ENCODE measurements at regions not wholly inside any gene's neighbourhood (a gene's known extent, or its start where the extent isn't known, plus 50 kb on each side); places are given as distances from the start of the nearest gene placed in this dataset.

GRCh38 chr5:56596155-56596554 is 219.2 kb upstream of the MAP3K1 start:
- WGBS (ENCODE audit: extremely low coverage, insufficient read length, low lambda C conversion rate): no CpG with 5 or more reads among the region's 4 CpGs
- Mint-ChIP-seq H3K9me3 (no peaks in the 10 kb centered on the region), H3K4me1 (peaks cover 4% of the 10 kb centered on the region in 2 experiments), H3K4me3 (no peak overlapping the region), H3K36me3 (ENCODE audit: insufficient read depth in 1 of 3, low read depth in 3 of 3) (no peaks in the 10 kb centered on the region), H3K27me3 (ENCODE audit: low read depth) (no peaks in the 10 kb centered on the region), H3K27ac (no peak overlapping the region)
- H3K14ac ChIP-seq (ENCODE audit: insufficient read depth, low read length): no peak overlapping the region
- H4K91ac ChIP-seq (ENCODE audit: insufficient read length, low read depth, low read length): no peak overlapping the region
- no peak overlapping the region for H2BK5ac ChIP-seq (ENCODE audit: insufficient read length, low read length)
- no peak overlapping the region for H3K4ac ChIP-seq (ENCODE audit: low read depth, low read length)
- no peak overlapping the region for H3K56ac ChIP-seq (ENCODE audit: insufficient read length, low read depth, low read length)
- H3T11ph ChIP-seq (ENCODE audit: low read length): no peak overlapping the region
- no peaks in the 10 kb centered on the region for H3K79me2 ChIP-seq (ENCODE audit: insufficient read depth, low read length)
- no peak overlapping the region for H2BK12ac ChIP-seq (ENCODE audit: insufficient read length, low read depth, low read length)
- no peak overlapping the region for H2BK15ac ChIP-seq (ENCODE audit: low read depth, low read length)
- no peak overlapping the region for H2AK5ac ChIP-seq (ENCODE audit: insufficient read length, low read length)
- no peaks in the 10 kb centered on the region for H3K79me1 ChIP-seq (ENCODE audit: insufficient read depth, low read depth, low read length, poor library complexity, severe bottlenecking)
- no peak overlapping the region for H3K27ac ChIP-seq (ENCODE audit: insufficient read length, low read depth, low read length)
- no peak overlapping the region for H4K5ac ChIP-seq (ENCODE audit: insufficient read length, low read depth, low read length)
- no peak overlapping the region for H3K23ac ChIP-seq (ENCODE audit: insufficient read length, low read depth, low read length)
- H2BK20ac ChIP-seq (ENCODE audit: low read depth, low read length, poor library complexity, severe bottlenecking): no peak overlapping the region
- H3K18ac ChIP-seq (ENCODE audit: insufficient read length, low read depth, low read length): no peak overlapping the region
- no peaks in the 10 kb centered on the region for H4K20me1 ChIP-seq (ENCODE audit: control insufficient read depth, insufficient read depth, insufficient read length)
- H3K9ac ChIP-seq (ENCODE audit: extremely low read depth, insufficient read length, low read length): no peak overlapping the region
- H2BK120ac ChIP-seq (ENCODE audit: low read depth, low read length, poor library complexity, severe bottlenecking): no peak overlapping the region
- DNase-seq: no peak
- no peak overlapping the region for H4K8ac ChIP-seq (replicated peaks; ENCODE audit: insufficient read length, low read depth, low read length)
- no peaks in the 10 kb centered on the region for H3K27me3 ChIP-seq (ENCODE audit: insufficient read depth, low read length)
- H3K4me2 ChIP-seq (ENCODE audit: insufficient read depth, insufficient read length, low read length): no peak overlapping the region
- no peaks in the 10 kb centered on the region for H3K23me2 ChIP-seq (ENCODE audit: insufficient read length, low read depth, low read length, poor library complexity, severe bottlenecking)
- H3K9me3 ChIP-seq (ENCODE audit: control insufficient read depth, low read depth, low read length): no peaks in the 10 kb centered on the region
- no peak overlapping the region for H2AFZ ChIP-seq (ENCODE audit: low read length)
- no peak for TF ChIP-seq CTCF (conservative IDR thresholded peaks at IDR 0.05)
- no peaks in the 10 kb centered on the region for H3K4me1 ChIP-seq (ENCODE audit: insufficient read depth, low read length)

All from H9 (cell line).